Panc1 (cell line): ENCODE measurements at regions not wholly inside any gene's neighbourhood (a gene's known extent, or its start where the extent isn't known, plus 50 kb on each side); places are given as distances from the start of the nearest gene placed in this dataset.

Experiments
- POLR2AphosphoS5 ChIP-seq: IDR thresholded peaks from 2 replicates; pipeline ENCODE4 v1.6.1; 2012; ENCODE audit warnings: mild to moderate bottlenecking, low read depth, low read length, moderate library complexity
- TF ChIP-seq, protein P1 (sequence below): fragments of 450-650 bp; IDR thresholded peaks from 2 replicates; pipeline ENCODE4 v1.5.1; 2017; ENCODE audit warnings: mild to moderate bottlenecking

DNA sequence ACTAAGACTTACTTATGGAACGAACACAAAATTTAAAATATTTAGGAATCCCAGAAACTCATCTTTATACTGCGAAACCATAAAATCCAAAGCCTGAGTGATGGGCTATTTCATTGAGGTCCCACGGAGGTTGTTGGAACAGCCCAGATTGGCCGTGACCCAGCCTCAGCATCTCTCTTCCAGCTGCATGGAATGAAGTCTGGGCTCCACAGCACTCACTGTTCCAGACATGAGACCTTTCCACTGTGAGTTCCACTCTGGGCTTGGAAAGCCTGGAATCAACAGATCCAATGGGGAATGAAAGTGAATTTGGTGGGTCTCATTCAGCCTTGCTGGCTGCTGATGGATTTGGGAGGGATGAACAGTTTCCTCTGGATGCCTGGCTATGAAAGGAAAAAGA is 184.9 kb downstream of the EMX2 start:
- TF ChIP-seq, protein P1, sequence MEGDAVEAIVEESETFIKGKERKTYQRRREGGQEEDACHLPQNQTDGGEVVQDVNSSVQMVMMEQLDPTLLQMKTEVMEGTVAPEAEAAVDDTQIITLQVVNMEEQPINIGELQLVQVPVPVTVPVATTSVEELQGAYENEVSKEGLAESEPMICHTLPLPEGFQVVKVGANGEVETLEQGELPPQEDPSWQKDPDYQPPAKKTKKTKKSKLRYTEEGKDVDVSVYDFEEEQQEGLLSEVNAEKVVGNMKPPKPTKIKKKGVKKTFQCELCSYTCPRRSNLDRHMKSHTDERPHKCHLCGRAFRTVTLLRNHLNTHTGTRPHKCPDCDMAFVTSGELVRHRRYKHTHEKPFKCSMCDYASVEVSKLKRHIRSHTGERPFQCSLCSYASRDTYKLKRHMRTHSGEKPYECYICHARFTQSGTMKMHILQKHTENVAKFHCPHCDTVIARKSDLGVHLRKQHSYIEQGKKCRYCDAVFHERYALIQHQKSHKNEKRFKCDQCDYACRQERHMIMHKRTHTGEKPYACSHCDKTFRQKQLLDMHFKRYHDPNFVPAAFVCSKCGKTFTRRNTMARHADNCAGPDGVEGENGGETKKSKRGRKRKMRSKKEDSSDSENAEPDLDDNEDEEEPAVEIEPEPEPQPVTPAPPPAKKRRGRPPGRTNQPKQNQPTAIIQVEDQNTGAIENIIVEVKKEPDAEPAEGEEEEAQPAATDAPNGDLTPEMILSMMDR = no peak
- no peak for TF ChIP-seq POLR2AphosphoS5
